Upper lobe of left lung (tissue), 6 donors: ENCODE measurements at regions not wholly inside any gene's neighbourhood (a gene's known extent, or its start where the extent isn't known, plus 50 kb on each side); places are given as distances from the start of the nearest gene placed in this dataset.

ENCODE experiments used
- ATAC-seq, 2 donors: fragments of 200-7000 bp; cut with Tn5 transposase; one replicate each; pipeline ENCODE4 v1.9.1; 2022; ENCODE audit warnings: mild to moderate bottlenecking in 2 of 2, moderate library complexity in 2 of 2; ENCODE audit not compliant: low FRiP score in 2 of 2
- DNase-seq, 2 donors: peaks; one replicate each; pipeline ENCODE4 v3.0.0-alpha.2; 2019 to 2020
- H3K27ac ChIP-seq, 4 donors: fragments of 200-600 bp; sonication (generic); one replicate each; pipeline ENCODE4 v1.5.1; 2016 to 2019
- H3K27me3 ChIP-seq, 4 donors: fragments of 200-600 bp; sonication (generic); one replicate each; pipeline ENCODE4 v1.5.1; 2017 to 2019
- H3K36me3 ChIP-seq, 4 donors: fragments of 200-600 bp; sonication (generic); one replicate each; pipeline ENCODE4 v1.5.1; 2016 to 2019
- H3K4me1 ChIP-seq, 4 donors: fragments of 200-600 bp; sonication (generic); one replicate each; pipeline ENCODE4 v1.5.1; 2018 to 2019
- H3K4me3 ChIP-seq, 4 donors: fragments of 200-600 bp; sonication (generic); one replicate each; pipeline ENCODE4 v1.5.1; 2017 to 2019; ENCODE audit warnings: mild to moderate bottlenecking in 2 of 4, moderate library complexity in 1 of 4
- H3K9me3 ChIP-seq, 4 donors: fragments of 200-600 bp; sonication (generic); one replicate each; pipeline ENCODE4 v1.5.1; 2018 to 2019
- EP300 ChIP-seq, 4 donors: sonication (generic); formaldehyde crosslinking; IDR thresholded peaks; one replicate each; pipeline ENCODE4 v1.5.1; 2017; ENCODE audit warnings: antibody characterized with exemption in 4 of 4, control low read depth in 2 of 4
- POLR2A ChIP-seq, 4 donors: fragments of 450-650 bp; IDR thresholded peaks; one replicate each; pipeline ENCODE4 v1.5.1; 2016 to 2017; ENCODE audit warnings: antibody characterized with exemption in 4 of 4, mild to moderate bottlenecking in 2 of 4
- POLR2AphosphoS5 ChIP-seq, 2 donors: sonication (generic); formaldehyde crosslinking; IDR thresholded peaks; one replicate each; pipeline ENCODE4 v1.5.1; 2017; ENCODE audit warnings: antibody characterized with exemption in 2 of 2
- WGBS, 2 donors: methylation state at CpG; one replicate each; pipeline ENCODE4 v1.1.5; 2017 to 2018; 5-methylcytosine and 5-hydroxymethylcytosine counted together
- TF ChIP-seq, protein P1 (sequence below), 6 experiments: fragments of 450-650 bp in 4 of 6; fragments of 200-600 bp in 2 of 6; sonication (generic) in 2 of 6; IDR thresholded peaks; one replicate each; pipeline ENCODE4 v1.5.1; 2016 to 2019; ENCODE audit warnings: antibody characterized with exemption in 6 of 6
- donor health status: DM: no; HTN: no; CAD: no; lungs with moderate emphysema.
- donor health status: DM: no; HTN: yes; CAD: no; lungs with severe emphysema.

- 54 to 60% methylated on average over 5 of the region's 5 CpGs for WGBS, 2 donors
- ATAC-seq, result no peak
- Histone ChIP-seq H3K27me3 (no peaks in the 10 kb centered on the region), H3K4me1 (no peaks in the 10 kb centered on the region), H3K36me3 (no peaks in the 10 kb centered on the region), H3K4me3 (no peak overlapping the region), H3K9me3 (no peaks in the 10 kb centered on the region), H3K27ac (no peak overlapping the region)
- DNase-seq, result no peak
- TF ChIP-seq POLR2AphosphoS5 (IDR thresholded peaks at IDR 0.05) (no peak), EP300 (IDR thresholded peaks at IDR 0.05) (no peak), POLR2A (IDR thresholded peaks at IDR 0.05) (no peak)
- TF ChIP-seq, protein P1, sequence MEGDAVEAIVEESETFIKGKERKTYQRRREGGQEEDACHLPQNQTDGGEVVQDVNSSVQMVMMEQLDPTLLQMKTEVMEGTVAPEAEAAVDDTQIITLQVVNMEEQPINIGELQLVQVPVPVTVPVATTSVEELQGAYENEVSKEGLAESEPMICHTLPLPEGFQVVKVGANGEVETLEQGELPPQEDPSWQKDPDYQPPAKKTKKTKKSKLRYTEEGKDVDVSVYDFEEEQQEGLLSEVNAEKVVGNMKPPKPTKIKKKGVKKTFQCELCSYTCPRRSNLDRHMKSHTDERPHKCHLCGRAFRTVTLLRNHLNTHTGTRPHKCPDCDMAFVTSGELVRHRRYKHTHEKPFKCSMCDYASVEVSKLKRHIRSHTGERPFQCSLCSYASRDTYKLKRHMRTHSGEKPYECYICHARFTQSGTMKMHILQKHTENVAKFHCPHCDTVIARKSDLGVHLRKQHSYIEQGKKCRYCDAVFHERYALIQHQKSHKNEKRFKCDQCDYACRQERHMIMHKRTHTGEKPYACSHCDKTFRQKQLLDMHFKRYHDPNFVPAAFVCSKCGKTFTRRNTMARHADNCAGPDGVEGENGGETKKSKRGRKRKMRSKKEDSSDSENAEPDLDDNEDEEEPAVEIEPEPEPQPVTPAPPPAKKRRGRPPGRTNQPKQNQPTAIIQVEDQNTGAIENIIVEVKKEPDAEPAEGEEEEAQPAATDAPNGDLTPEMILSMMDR (IDR thresholded peaks at IDR 0.05), result no peak
Observed at GRCh38 chr1:229835226-229835625, 209.2 kb downstream of the URB2 start.

- H3K27ac ChIP-seq, result no peak overlapping the region
- WGBS, 2 donors, result 71 to 73% methylated on average over 9 of the region's 9 CpGs
Observed at GRCh38 chr1:229836324-229836723, 210.3 kb downstream of the URB2 start.

GRCh38 chr1:229838204-229838603 lies 212.2 kb downstream of the URB2 start:
- Histone ChIP-seq H3K4me1 (no peaks in the 10 kb centered on the region), H3K4me3 (no peak overlapping the region), H3K36me3 (no peaks in the 10 kb centered on the region), H3K27me3 (no peaks in the 10 kb centered on the region), H3K9me3 (no peaks in the 10 kb centered on the region), H3K27ac (no peak overlapping the region)
- ATAC-seq (no peak), DNase-seq (no peak)
- no peak for TF ChIP-seq POLR2A (IDR thresholded peaks at IDR 0.05)
- TF ChIP-seq, protein P1 (IDR thresholded peaks at IDR 0.05), result no peak
- no peak for TF ChIP-seq POLR2AphosphoS5 (IDR thresholded peaks at IDR 0.05)
- TF ChIP-seq EP300 (IDR thresholded peaks at IDR 0.05), result no peak
- WGBS, 2 donors, result 90 to 92% methylated on average over 7 of the region's 7 CpGs

More at GRCh38 chr1:229836324-229836723, 210.3 kb downstream of the URB2 start:
- no peak for ATAC-seq
- H3K9me3 ChIP-seq, result no peaks in the 10 kb centered on the region
- no peaks in the 10 kb centered on the region for H3K4me1 ChIP-seq
- no peaks in the 10 kb centered on the region for H3K36me3 ChIP-seq
- DNase-seq, result no peak
- TF ChIP-seq EP300 (IDR thresholded peaks at IDR 0.05) (no peak), POLR2AphosphoS5 (IDR thresholded peaks at IDR 0.05) (no peak), POLR2A (IDR thresholded peaks at IDR 0.05) (no peak)
- TF ChIP-seq, protein P1 (IDR thresholded peaks at IDR 0.05), result no peak
- H3K27me3 ChIP-seq, result no peaks in the 10 kb centered on the region
- no peak overlapping the region for H3K4me3 ChIP-seq

GRCh38 chr1:229839800-229840199 lies 213.8 kb downstream of the URB2 start:
- 59 to 71% methylated on average over 3 of the region's 3 CpGs for WGBS, 2 donors
- no peak for ATAC-seq
- TF ChIP-seq, protein P1 (IDR thresholded peaks at IDR 0.05), result no peak
- no peak for TF ChIP-seq EP300 (IDR thresholded peaks at IDR 0.05)

DNA sequence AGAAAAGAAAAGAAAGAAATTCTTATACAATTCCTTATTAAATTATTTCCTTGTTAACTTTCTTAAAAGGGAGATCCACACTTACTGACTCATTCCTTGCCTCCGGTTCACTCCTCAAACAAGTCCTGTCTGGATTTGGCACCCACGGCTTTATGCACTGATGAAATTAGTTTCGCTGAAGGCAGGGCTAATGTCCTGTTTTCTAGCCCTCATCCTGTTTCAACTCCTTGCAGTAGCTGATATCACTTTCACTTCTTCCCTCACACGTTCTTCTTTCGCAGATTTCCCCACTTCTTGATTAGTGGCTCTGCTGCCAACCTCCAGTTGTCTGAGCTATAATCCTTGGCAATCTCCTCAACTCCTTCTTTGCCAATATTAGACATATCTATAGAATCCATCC lies 215.2 kb downstream of the URB2 start:
- TF ChIP-seq POLR2AphosphoS5 (IDR thresholded peaks at IDR 0.05), result no peak
- peaks cover 0 to 13% (median 8%) of the 10 kb centered on the region in 4 donors for H3K4me1 ChIP-seq
- 58 to 69% methylated on average over 5 of the region's 5 CpGs for WGBS, 2 donors
- H3K27ac ChIP-seq, result no peak overlapping the region
- H3K36me3 ChIP-seq, result no peaks in the 10 kb centered on the region
- no peak overlapping the region for H3K4me3 ChIP-seq
- H3K27me3 ChIP-seq, result no peaks in the 10 kb centered on the region
- DNase-seq, result no peak
- no peaks in the 10 kb centered on the region for H3K9me3 ChIP-seq
- ATAC-seq, result peak in 1 of 2 donors; percentile 30

More at GRCh38 chr1:229839800-229840199, 213.8 kb downstream of the URB2 start:
- Histone ChIP-seq H3K27ac (no peak overlapping the region), H3K4me1 (peaks cover 0 to 12% (median 7%) of the 10 kb centered on the region in 4 donors), H3K36me3 (no peaks in the 10 kb centered on the region), H3K9me3 (no peaks in the 10 kb centered on the region), H3K27me3 (no peaks in the 10 kb centered on the region), H3K4me3 (no peak overlapping the region)
- DNase-seq, result no peak
